HG03558 (cell line): ENCODE measurements at regions not wholly inside any gene's neighbourhood (a gene's known extent, or its start where the extent isn't known, plus 50 kb on each side); places are given as distances from the start of the nearest gene placed in this dataset.

Experiments
- ATAC-seq: cut with Tn5 transposase; IDR thresholded peaks from one replicate; pipeline ENCODE4 v1.9.1; 2021; ENCODE audit warnings: moderate number of reproducible peaks; ENCODE audit not compliant: unreplicated experiment; ENCODE audit errors: extremely low read depth

- no peak for ATAC-seq
These were observed 67.4 kb upstream of the QRFPR start for GRCh38 chr4:121448231-121448630.

- no peak for ATAC-seq
These were observed 58.9 kb upstream of the QRFPR start for GRCh38 chr4:121439669-121440068.
